ENCODE measurements at regions not wholly inside any gene's neighbourhood (a gene's known extent, or its start where the extent isn't known, plus 50 kb on each side); places are given as distances from the start of the nearest gene placed in this dataset.

DNA sequence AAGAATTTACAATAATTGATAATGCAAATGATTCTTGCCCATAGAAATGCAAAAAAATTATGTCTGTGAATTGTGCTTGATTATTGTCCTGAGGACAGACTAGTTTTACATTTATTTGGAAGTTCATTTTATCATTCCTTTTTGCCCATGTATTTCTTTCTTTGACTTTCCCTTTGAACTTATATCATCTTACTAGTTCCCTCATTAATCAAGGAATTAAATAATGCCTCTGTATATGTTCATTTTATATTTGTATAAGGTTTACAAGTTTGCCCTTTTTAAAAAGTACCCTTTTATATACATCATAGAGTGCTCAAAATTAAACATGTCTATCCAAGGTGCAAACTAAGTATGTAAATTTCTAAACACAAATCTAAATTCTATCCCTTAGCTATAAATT lies 501.6 kb downstream of the NTRK2 start:
- Mint-ChIP-seq H3K27ac (ENCODE audit: unreplicated experiment) (no peak overlapping the region), H3K36me3 (ENCODE audit: unreplicated experiment) (no peaks in the 10 kb centered on the region), H3K4me3 (ENCODE audit: unreplicated experiment) (no peak overlapping the region), H3K4me1 (ENCODE audit: unreplicated experiment) (no peaks in the 10 kb centered on the region), H3K9me3 (ENCODE audit: unreplicated experiment) (peaks cover 7% of the 10 kb centered on the region), H3K27me3 (ENCODE audit: unreplicated experiment) (peaks cover 15% of the 10 kb centered on the region)
- no peak for TF ChIP-seq CTCF (IDR thresholded peaks at IDR 0.05)
- DNase-seq (ENCODE audit: extremely low spot score, unreplicated experiment), result no peak

- H3K4me3 Mint-ChIP-seq (ENCODE audit: unreplicated experiment), result no peak overlapping the region
- no peak for DNase-seq (ENCODE audit: extremely low spot score, unreplicated experiment)
- H3K4me1 Mint-ChIP-seq (ENCODE audit: unreplicated experiment), result no peaks in the 10 kb centered on the region
- H3K27ac Mint-ChIP-seq (ENCODE audit: unreplicated experiment), result no peak overlapping the region
- TF ChIP-seq CTCF (IDR thresholded peaks at IDR 0.05), result no peak
- H3K9me3 Mint-ChIP-seq (ENCODE audit: unreplicated experiment), result peaks cover 7% of the 10 kb centered on the region
- peaks cover 7% of the 10 kb centered on the region for H3K27me3 Mint-ChIP-seq (ENCODE audit: unreplicated experiment)
- H3K36me3 Mint-ChIP-seq (ENCODE audit: unreplicated experiment), result no peaks in the 10 kb centered on the region
Measured at GRCh38 chr9:85168412-85168811, 498.9 kb downstream of the NTRK2 start.

- H3K27ac Mint-ChIP-seq (ENCODE audit: unreplicated experiment), result no peak overlapping the region
- H3K27me3 Mint-ChIP-seq (ENCODE audit: unreplicated experiment), result peaks cover 7% of the 10 kb centered on the region
- H3K9me3 Mint-ChIP-seq (ENCODE audit: unreplicated experiment), result peaks cover 7% of the 10 kb centered on the region
- no peaks in the 10 kb centered on the region for H3K4me1 Mint-ChIP-seq (ENCODE audit: unreplicated experiment)
- DNase-seq (ENCODE audit: extremely low spot score, unreplicated experiment), result no peak
- H3K4me3 Mint-ChIP-seq (ENCODE audit: unreplicated experiment), result no peak overlapping the region
- no peaks in the 10 kb centered on the region for H3K36me3 Mint-ChIP-seq (ENCODE audit: unreplicated experiment)
- TF ChIP-seq CTCF (IDR thresholded peaks at IDR 0.05), result no peak
Measured at GRCh38 chr9:85167146-85167545, 497.6 kb downstream of the NTRK2 start.

DNA sequence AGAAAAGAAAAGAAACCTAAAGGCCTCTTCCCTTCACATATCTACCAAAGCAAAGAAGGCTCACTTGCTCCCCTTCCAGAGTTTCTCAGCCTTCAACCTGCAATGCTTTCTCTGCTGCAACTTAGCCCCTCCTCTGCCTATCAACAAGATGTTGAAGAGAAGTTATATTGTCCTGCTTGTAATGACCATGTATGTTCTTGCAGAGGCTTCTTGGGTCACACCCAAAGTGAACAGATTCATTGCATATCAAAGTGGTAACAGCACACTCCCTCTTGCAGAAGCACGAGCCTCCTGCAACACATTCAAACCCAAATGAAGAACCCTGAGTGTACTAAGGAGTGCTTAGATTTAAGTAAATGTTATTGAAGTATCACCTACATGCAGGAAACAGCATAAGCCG lies 494.3 kb downstream of the NTRK2 start:
- H3K4me3 Mint-ChIP-seq (ENCODE audit: unreplicated experiment), result no peak overlapping the region
- H3K27me3 Mint-ChIP-seq (ENCODE audit: unreplicated experiment), result peaks cover 9% of the 10 kb centered on the region
- H3K4me1 Mint-ChIP-seq (ENCODE audit: unreplicated experiment), result no peaks in the 10 kb centered on the region
- no peaks in the 10 kb centered on the region for H3K9me3 Mint-ChIP-seq (ENCODE audit: unreplicated experiment)
- no peak overlapping the region for H3K27ac Mint-ChIP-seq (ENCODE audit: unreplicated experiment)
- TF ChIP-seq CTCF (IDR thresholded peaks at IDR 0.05), result no peak
- no peak for DNase-seq (ENCODE audit: extremely low spot score, unreplicated experiment)
- H3K36me3 Mint-ChIP-seq (ENCODE audit: unreplicated experiment), result no peaks in the 10 kb centered on the region

DNA sequence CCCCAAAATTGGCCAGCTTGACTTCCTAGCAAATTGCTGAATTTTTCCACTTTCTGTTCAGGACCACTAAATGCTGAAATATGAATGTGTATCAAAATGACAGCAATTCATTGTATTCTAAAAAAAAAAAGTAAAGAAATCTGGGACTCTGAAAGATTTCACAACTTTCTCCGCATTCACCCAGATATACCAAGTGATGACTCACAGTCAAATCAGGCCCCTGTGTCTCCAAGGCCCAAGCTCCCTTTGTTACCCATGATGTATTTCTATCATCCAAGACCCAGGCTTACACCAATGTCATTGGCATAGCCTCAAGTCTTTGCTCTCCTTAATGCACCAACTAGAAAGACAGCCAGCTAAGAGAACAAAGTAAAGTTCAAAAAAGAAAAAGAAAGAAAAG lies 493.9 kb downstream of the NTRK2 start:
- Mint-ChIP-seq H3K9me3 (ENCODE audit: unreplicated experiment) (no peaks in the 10 kb centered on the region), H3K4me1 (ENCODE audit: unreplicated experiment) (no peaks in the 10 kb centered on the region), H3K36me3 (ENCODE audit: unreplicated experiment) (no peaks in the 10 kb centered on the region), H3K27ac (ENCODE audit: unreplicated experiment) (no peak overlapping the region), H3K4me3 (ENCODE audit: unreplicated experiment) (no peak overlapping the region), H3K27me3 (ENCODE audit: unreplicated experiment) (peaks cover 9% of the 10 kb centered on the region)
- TF ChIP-seq CTCF (IDR thresholded peaks at IDR 0.05), result no peak
- no peak for DNase-seq (ENCODE audit: extremely low spot score, unreplicated experiment)

All from osteocyte (in vitro differentiated cells).